ENCODE measurements at regions not wholly inside any gene's neighbourhood (a gene's known extent, or its start where the extent isn't known, plus 50 kb on each side); places are given as distances from the start of the nearest gene placed in this dataset.

- Histone ChIP-seq H2AFZ (ENCODE audit: control insufficient read depth, low read length) (no peak overlapping the region), H3K4me3 (ENCODE audit: control insufficient read depth in 2 of 3, extremely low read depth in 1 of 3, insufficient read depth in 2 of 3, low read depth in 1 of 3, low read length in 3 of 3) (no peak overlapping the region), H3K4me1 (ENCODE audit: control insufficient read depth, extremely low read depth, insufficient read depth, low read length) (no peaks in the 10 kb centered on the region), H3K9ac (ENCODE audit: control insufficient read depth, extremely low read depth, insufficient read depth, low read length) (no peak overlapping the region), H4K20me1 (ENCODE audit: control insufficient read depth, extremely low read depth, insufficient read depth, low read length) (no peaks in the 10 kb centered on the region), H3K27ac (ENCODE audit: control insufficient read depth, insufficient read depth, low read length) (no peak overlapping the region), H3K27me3 (ENCODE audit: control insufficient read depth, extremely low read depth, insufficient read depth, low read length) (no peaks in the 10 kb centered on the region), H3K9me1 (ENCODE audit: control insufficient read depth, extremely low read depth, insufficient read depth, low read length) (no peaks in the 10 kb centered on the region), H3K4me2 (ENCODE audit: control insufficient read depth, extremely low read depth, insufficient read depth, low read depth, low read length) (no peak overlapping the region), H3K79me2 (ENCODE audit: control insufficient read depth, insufficient read depth, low read length) (no peaks in the 10 kb centered on the region), H3K9me3 (ENCODE audit: control insufficient read depth, low read depth, low read length) (no peaks in the 10 kb centered on the region), H3K36me3 (ENCODE audit: control insufficient read depth in 2 of 2, extremely low read depth in 1 of 2, insufficient read depth in 2 of 2, low read length in 2 of 2) (no peaks in the 10 kb centered on the region)
- dilution Hi-C loops (cut with MboI; ENCODE audit: extremely low pct_ligation_motif_present, low sequenced_read_pairs): no loop called here
- no peak for TF ChIP-seq EZH2 (IDR thresholded peaks at IDR 0.05; ENCODE audit: low read length)
- TF ChIP-seq, protein P1, sequence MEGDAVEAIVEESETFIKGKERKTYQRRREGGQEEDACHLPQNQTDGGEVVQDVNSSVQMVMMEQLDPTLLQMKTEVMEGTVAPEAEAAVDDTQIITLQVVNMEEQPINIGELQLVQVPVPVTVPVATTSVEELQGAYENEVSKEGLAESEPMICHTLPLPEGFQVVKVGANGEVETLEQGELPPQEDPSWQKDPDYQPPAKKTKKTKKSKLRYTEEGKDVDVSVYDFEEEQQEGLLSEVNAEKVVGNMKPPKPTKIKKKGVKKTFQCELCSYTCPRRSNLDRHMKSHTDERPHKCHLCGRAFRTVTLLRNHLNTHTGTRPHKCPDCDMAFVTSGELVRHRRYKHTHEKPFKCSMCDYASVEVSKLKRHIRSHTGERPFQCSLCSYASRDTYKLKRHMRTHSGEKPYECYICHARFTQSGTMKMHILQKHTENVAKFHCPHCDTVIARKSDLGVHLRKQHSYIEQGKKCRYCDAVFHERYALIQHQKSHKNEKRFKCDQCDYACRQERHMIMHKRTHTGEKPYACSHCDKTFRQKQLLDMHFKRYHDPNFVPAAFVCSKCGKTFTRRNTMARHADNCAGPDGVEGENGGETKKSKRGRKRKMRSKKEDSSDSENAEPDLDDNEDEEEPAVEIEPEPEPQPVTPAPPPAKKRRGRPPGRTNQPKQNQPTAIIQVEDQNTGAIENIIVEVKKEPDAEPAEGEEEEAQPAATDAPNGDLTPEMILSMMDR (optimal IDR thresholded peaks at IDR 0.05 in 1 of 3, IDR thresholded peaks at IDR 0.05 in 1 of 3, conservative IDR thresholded peaks at IDR 0.05 in 1 of 3; ENCODE audit: extremely low read depth in 1 of 3, insufficient read depth in 2 of 3, low read length in 3 of 3): no peak
- FAIRE-seq: no peak
- DNase-seq (ENCODE audit: low read depth, low spot score): no peak
These were observed 217.6 kb upstream of the CA10 start for GRCh38 chr17:52376137-52376536.

DNA sequence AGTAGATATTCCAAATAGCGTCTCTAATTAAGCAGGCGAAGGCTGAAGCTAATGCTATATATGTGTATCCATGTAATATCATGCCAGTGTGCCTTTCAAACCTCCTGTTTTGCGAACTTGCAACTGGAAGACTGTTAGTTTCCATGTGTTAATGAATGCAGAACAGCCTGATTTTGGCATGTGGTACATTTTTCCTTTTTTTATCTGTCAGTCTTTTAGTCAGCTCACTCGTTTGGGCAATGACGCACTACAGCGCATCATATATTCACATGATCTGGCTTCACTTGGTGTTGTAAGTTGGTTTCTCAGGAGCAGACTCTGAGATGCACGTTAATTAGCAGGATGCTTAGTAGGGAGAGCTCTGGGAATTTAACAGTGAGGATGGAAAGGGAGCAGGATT, 210.4 kb upstream of the CA10 start:
- Histone ChIP-seq H3K9me1 (ENCODE audit: control insufficient read depth, extremely low read depth, insufficient read depth, low read length) (no peaks in the 10 kb centered on the region), H3K9ac (ENCODE audit: control insufficient read depth, extremely low read depth, insufficient read depth, low read length) (no peak overlapping the region), H3K27me3 (ENCODE audit: control insufficient read depth, extremely low read depth, insufficient read depth, low read length) (no peaks in the 10 kb centered on the region), H2AFZ (ENCODE audit: control insufficient read depth, low read length) (no peak overlapping the region), H3K9me3 (ENCODE audit: control insufficient read depth, low read depth, low read length) (no peaks in the 10 kb centered on the region), H3K4me1 (ENCODE audit: control insufficient read depth, extremely low read depth, insufficient read depth, low read length) (no peaks in the 10 kb centered on the region), H3K4me2 (ENCODE audit: control insufficient read depth, extremely low read depth, insufficient read depth, low read depth, low read length) (no peak overlapping the region), H3K27ac (ENCODE audit: control insufficient read depth, insufficient read depth, low read length) (no peak overlapping the region), H3K36me3 (ENCODE audit: control insufficient read depth in 2 of 2, extremely low read depth in 1 of 2, insufficient read depth in 2 of 2, low read length in 2 of 2) (no peaks in the 10 kb centered on the region), H3K79me2 (ENCODE audit: control insufficient read depth, insufficient read depth, low read length) (no peaks in the 10 kb centered on the region), H3K4me3 (ENCODE audit: control insufficient read depth in 2 of 3, extremely low read depth in 1 of 3, insufficient read depth in 2 of 3, low read depth in 1 of 3, low read length in 3 of 3) (no peak overlapping the region), H4K20me1 (ENCODE audit: control insufficient read depth, extremely low read depth, insufficient read depth, low read length) (no peaks in the 10 kb centered on the region)
- DNase-seq (ENCODE audit: low read depth, low spot score) (no peak), FAIRE-seq (no peak)
- dilution Hi-C loops (cut with MboI; ENCODE audit: extremely low pct_ligation_motif_present, low sequenced_read_pairs): no loop called here
- TF ChIP-seq EZH2 (IDR thresholded peaks at IDR 0.05; ENCODE audit: low read length): no peak
- TF ChIP-seq, protein P1 (optimal IDR thresholded peaks at IDR 0.05 in 1 of 3, IDR thresholded peaks at IDR 0.05 in 1 of 3, conservative IDR thresholded peaks at IDR 0.05 in 1 of 3; ENCODE audit: extremely low read depth in 1 of 3, insufficient read depth in 2 of 3, low read length in 3 of 3): no peak
